CD4-positive, alpha-beta T cell treated with Interleukin-2 at 100 ng/mL for 4 hours (primary cell): ENCODE measurements at regions not wholly inside any gene's neighbourhood (a gene's known extent, or its start where the extent isn't known, plus 50 kb on each side); places are given as distances from the start of the nearest gene placed in this dataset.

ENCODE experiments used
- DNase-seq: peaks from one replicate; pipeline ENCODE4 v3.0.0-alpha.2; 2020; ENCODE audit warnings: low spot score

DNA sequence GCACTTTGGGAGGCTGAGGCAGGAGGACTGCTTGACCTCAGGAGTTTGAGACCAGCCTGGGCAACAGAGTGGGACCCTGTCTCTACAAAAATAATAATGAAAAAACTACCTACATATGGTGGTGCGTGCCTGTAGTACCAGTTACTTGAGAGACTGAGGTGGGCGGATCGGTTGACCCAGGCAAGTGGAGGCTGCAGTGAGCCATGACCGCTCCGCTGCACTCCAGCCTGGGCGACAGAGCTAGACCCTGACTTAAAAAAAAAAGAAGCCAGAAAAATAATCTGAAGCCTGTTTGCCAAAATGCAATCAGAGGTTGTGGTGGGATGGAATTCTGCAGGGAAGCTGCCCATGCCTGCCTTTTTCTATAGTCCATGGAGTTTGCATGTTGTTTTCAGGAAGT is 50.4 kb upstream of the GGTA1 start:
- no peak for DNase-seq

- peak; percentile 51 for DNase-seq
Observed at GRCh38 chr9:121550569-121551512, 51.2 kb upstream of the GGTA1 start.

DNA sequence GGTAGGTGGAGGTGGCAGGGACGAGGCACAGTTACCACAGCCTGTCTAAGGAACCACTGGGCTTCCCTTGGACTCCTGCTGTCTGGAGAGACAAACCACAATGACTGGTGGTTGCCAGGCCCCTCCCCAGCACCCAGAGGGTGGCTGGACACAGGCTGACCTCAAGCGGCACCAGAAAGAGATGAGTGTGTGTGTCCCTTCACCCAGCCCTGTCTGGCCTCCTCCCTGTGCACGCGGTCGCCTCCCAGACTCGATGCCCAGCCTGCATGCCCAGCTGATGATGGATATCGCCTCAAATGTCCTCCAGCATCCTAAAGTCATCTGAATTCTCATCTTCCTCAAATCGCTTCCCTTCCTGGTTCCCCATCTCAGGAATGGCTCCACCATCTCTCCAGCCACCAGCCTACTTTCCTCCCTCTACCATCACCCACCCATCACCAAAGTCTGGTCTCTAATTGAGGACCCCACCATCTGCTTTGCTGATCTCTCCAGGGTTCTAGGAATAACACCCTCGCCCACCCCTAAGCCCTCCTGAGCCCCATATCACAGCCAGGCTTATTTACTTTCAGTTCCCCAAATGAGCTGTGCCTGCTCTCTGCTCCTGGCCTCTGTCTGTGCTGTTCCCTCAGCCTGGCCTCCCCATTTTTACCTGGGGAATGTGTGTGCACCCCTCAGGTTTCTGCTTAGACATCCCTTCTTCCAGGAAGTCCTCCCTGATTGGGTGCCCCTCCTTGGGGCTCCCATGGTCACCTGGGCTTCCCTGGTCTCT is 52.5 kb upstream of the GGTA1 start:
- no peak for DNase-seq

DNA sequence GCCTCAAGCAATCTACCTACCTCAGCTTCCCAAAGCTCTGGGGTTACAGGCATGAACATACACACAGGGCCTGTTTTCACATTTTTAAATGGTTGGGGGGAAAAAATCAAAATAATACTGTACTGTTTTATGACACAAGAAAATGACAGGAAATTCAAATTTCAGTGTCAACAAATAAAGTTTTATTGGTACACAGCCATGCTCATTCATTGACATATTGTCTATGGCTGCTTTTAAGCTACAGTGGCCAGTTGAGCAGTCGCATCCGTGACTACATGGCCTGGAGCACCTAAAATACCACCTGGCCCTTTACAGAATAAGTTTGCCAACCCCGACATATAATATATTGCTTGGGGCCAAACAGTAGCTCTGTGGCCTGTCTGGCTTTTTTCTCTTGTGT is 56.4 kb upstream of the GGTA1 start:
- DNase-seq: no peak

GRCh38 chr9:121556580-121556979 is 56.9 kb upstream of the GGTA1 start:
- DNase-seq: no peak

GRCh38 chr9:121557581-121558447 is 58.2 kb upstream of the GGTA1 start:
- DNase-seq: no peak

GRCh38 chr9:121558473-121558872 is 58.8 kb upstream of the GGTA1 start:
- DNase-seq: no peak

- DNase-seq: no peak
Observed at GRCh38 chr9:121559183-121559582, 59.5 kb upstream of the GGTA1 start.

- no peak for DNase-seq
Observed at GRCh38 chr9:121560921-121561320, 61.3 kb upstream of the GGTA1 start.

- DNase-seq: no peak
Observed at GRCh38 chr9:121561385-121562222, 62.0 kb upstream of the GGTA1 start.

DNA sequence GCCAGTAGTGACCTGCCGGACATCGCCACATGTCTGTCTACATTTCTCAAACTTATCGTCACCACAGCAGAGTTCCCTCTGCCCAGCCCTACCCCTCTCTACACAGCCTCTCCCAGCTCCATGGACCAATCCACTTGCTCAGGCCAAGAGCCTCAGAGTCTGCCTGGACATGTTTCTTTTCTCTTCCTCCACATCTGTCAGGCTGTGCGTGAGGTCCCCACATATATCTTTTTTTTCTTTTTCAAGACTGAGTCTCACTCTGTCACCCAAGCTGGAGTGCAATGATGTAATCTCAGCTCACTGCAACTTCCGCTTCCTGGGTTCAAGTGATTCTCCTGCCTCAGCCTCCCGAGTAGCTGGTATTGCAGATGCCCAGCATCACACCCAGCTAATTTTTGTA is 62.7 kb upstream of the GGTA1 start:
- no peak for DNase-seq

DNA sequence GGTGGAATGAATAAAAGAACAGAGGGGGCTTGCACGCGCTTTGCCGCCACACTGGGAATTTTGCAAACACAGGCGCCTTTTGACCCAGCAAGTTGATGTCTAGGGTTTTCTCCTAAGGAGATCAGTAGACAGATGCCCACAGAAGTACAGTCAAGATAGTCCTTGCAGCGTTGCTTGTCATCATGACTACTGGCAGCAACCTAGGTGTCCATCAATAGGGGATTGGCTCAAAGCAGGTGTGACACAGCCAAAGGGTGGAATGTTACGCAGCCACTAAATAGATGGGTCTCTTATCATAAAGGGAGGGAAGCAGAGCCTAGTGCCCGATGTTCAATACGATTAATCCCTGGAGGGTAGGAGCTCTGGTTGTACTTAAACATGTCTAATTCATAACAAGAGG is 63.8 kb upstream of the GGTA1 start:
- DNase-seq: no peak

DNA sequence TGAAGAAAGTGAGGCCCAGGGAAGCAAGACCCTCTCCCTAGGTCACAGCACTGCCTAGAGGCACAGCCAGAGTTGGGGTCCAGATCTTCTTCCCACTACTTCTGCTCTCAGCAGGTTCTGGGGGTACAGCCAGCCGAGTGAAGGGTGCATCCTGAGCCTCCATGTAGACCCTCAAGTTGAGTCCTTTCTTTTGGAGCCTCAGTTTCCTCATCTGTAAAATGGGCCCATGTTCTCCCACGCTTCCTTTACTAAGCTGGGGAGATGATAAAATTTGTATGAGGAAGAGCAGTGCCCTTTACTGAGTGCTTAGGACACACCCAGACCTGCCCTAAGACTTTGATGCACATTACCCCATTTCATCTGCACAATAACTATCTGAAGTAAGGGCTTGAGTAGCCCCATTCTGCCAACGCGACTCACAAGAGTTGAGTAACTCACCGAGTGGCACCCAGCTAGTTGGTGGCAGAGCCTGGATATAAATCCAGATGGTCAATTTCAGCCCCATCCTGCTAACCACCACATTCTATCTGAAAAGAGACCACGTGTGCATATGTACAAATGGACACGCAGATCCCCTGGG is 64.3 kb upstream of the GGTA1 start:
- no peak for DNase-seq

GRCh38 chr9:121564504-121565260 is 65.0 kb upstream of the GGTA1 start:
- DNase-seq: no peak

- no peak for DNase-seq
Observed at GRCh38 chr9:121566481-121567465, 67.1 kb upstream of the GGTA1 start.

DNA sequence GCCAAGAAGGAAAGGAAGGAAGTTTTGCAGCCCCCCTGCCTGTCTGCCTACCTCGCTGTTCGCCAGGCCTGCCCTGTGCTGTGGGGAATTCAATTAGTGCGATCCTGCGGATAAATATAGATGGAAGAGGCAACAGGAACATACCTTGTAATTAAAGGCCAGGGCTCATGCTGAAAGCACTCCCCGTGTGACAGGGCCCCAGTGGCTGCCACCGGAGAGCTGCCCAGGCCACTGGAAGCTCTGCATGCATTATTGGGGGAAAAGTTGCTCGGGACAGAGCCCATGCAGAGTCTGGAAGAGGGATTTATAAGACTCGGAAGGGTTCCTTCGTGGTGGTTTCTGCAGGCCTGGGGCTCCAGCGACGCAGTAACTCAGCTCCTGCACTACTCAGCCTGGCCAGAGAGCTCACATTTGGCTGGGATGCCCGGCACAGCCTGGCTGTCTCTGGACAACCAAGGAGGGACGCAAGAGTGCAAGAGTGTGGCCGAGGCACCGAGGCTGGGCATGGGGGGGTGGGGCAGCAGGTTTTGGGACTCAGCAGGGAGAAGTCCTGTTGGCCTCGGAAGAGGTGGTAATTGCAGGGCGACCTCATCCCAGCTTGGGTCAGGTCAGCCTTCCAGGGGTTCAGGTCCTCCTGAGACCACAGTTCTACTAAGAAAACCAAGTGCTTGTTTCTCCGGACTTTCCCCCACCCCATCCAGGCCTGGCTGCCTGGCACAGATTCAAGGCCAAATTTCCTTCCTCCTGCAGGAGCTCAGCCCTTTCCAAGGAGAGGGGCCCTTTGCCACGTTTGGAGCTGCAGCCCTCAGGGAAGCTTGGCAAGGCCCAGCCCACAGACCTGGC is 68.1 kb upstream of the GGTA1 start:
- no peak for DNase-seq

GRCh38 chr9:121568343-121569265 is 69.0 kb upstream of the GGTA1 start:
- DNase-seq: no peak
